HCT116 (cell line): ENCODE measurements at regions not wholly inside any gene's neighbourhood (a gene's known extent, or its start where the extent isn't known, plus 50 kb on each side); places are given as distances from the start of the nearest gene placed in this dataset.

Source experiments
- ATAC-seq: fragments of 200-7000 bp; cut with Tn5 transposase; 2 replicates; pipeline ENCODE4 v1.9.1; 2020; ENCODE audit warnings: mild to moderate bottlenecking, moderate library complexity
- BruUV-seq: library from RNA; stranded (reverse); fragments of 400-500 nt; replicated peaks from 2 replicates; lab custom pipeline; 2021; lab: Mats Ljungman, UMichigan
- CTCF ChIA-PET: fragments of 300-600 bp; sonication (Branson Sonifier 250); formaldehyde crosslinking; loops from one replicate; lab custom pipeline; 2021; ENCODE audit warnings: antibody characterized with exemption; lab: Charles Lee
- POLR2A ChIA-PET: fragments of 300-600, 350-600 bp; sonication (Branson Sonifier 250); formaldehyde crosslinking; loops from one replicate; lab custom pipeline; 2021; ENCODE audit warnings: antibody characterized with exemption; lab: Charles Lee
- RAD21 ChIA-PET, 2 experiments: fragments of 300-600 bp; sonication (Branson Sonifier 250); formaldehyde crosslinking; loops; one replicate each; lab custom pipeline; 2023; ENCODE audit warnings: low total read pairs in 2 of 2; ENCODE audit not compliant: uncharacterized antibody in 2 of 2, unreplicated experiment in 2 of 2, low non-redundant PET in 1 of 2; lab: Charles Lee
- DNase-seq: peaks from one replicate; pipeline ENCODE4 v3.0.0-alpha.2; 2010; ENCODE audit warnings: low read depth, low spot score
- H2AFZ ChIP-seq: fragments of 200-600 bp; shearing (Covaris generic), sonication (generic); 2 replicates; pipeline ENCODE4 v1.6.1; 2017; ENCODE audit warnings: low read depth, mixed run types, mixed read lengths, antibody characterized with exemption, low read length; ENCODE audit not compliant: poor library complexity, severe bottlenecking
- H3K27ac ChIP-seq: 2 replicates; pipeline ENCODE4 v1.5.1; 2012; ENCODE audit warnings: low read depth, low read length
- H3K27me3 ChIP-seq: fragments of 200-600 bp; sonication (generic); 2 replicates; pipeline ENCODE4 v1.6.1; 2016; ENCODE audit warnings: mixed run types, low read length, mixed read lengths; ENCODE audit not compliant: insufficient read depth
- H3K36me3 ChIP-seq, 2 experiments: fragments of 200-500 bp in 1 of 2; fragments of 200-600 bp in 1 of 2; sonication (Bioruptor generic) in 1 of 2; sonication (generic) in 1 of 2; 2 replicates each; pipeline versions ENCODE4 v1.5.1 to v1.6.1; 2014 to 2016; ENCODE audit warnings: low read length in 2 of 2, inconsistent platforms in 1 of 2, mixed read lengths in 1 of 2, mixed run types in 1 of 2; ENCODE audit not compliant: insufficient read depth in 2 of 2, control insufficient read depth in 1 of 2
- H3K4me1 ChIP-seq, 2 experiments: fragments of 200-600 bp in 1 of 2; sonication (generic) in 1 of 2; 2 replicates each; pipeline versions ENCODE4 v1.5.1 to v1.6.1; 2012 to 2017; ENCODE audit warnings: low read length in 2 of 2, inconsistent platforms in 1 of 2, mild to moderate bottlenecking in 1 of 2, mixed read lengths in 1 of 2, mixed run types in 1 of 2, moderate library complexity in 1 of 2; ENCODE audit not compliant: insufficient read depth in 2 of 2, control insufficient read depth in 1 of 2
- H3K4me2 ChIP-seq: fragments of 200-600 bp; sonication (generic); 2 replicates; pipeline ENCODE4 v1.6.1; 2017; ENCODE audit warnings: mixed run types, low read length, mixed read lengths
- H3K4me3 ChIP-seq, 2 experiments: fragments of 200-600 bp in 1 of 2; sonication (generic) in 1 of 2; replicated peaks in 1 of 2; 2 replicates each; pipeline ENCODE4 v1.5.1; 2011 to 2016; ENCODE audit warnings: low read length in 2 of 2, control low read depth in 1 of 2, low read depth in 1 of 2, mild to moderate bottlenecking in 1 of 2, mixed read lengths in 1 of 2, mixed run types in 1 of 2
- H3K79me2 ChIP-seq: fragments of 200-600 bp; sonication (generic); 2 replicates; pipeline ENCODE4 v1.6.1; 2017; ENCODE audit warnings: mild to moderate bottlenecking, mixed run types, low read length, moderate library complexity, mixed read lengths; ENCODE audit not compliant: insufficient read depth
- H3K9ac ChIP-seq: fragments of 200-600 bp; sonication (generic); 2 replicates; pipeline ENCODE4 v1.6.1; 2016; ENCODE audit warnings: low read length, mixed read lengths
- H3K9me2 ChIP-seq: fragments of 200-600 bp; sonication (generic), shearing (Covaris generic); 2 replicates; pipeline ENCODE4 v1.6.1; 2017; ENCODE audit warnings: mixed run types, mild to moderate bottlenecking, moderate library complexity; ENCODE audit not compliant: insufficient read depth
- H3K9me3 ChIP-seq, 2 experiments: fragments of 200-500 bp in 1 of 2; fragments of 200-600 bp in 1 of 2; sonication (Bioruptor generic) in 1 of 2; sonication (generic) in 1 of 2; 2 replicates each; pipeline ENCODE4 v1.6.1; 2014 to 2017; ENCODE audit warnings: low read length in 2 of 2, mixed read lengths in 2 of 2, inconsistent platforms in 1 of 2, low read depth in 1 of 2, mild to moderate bottlenecking in 1 of 2, mixed run types in 1 of 2, moderate library complexity in 1 of 2; ENCODE audit not compliant: control insufficient read depth in 1 of 2, insufficient read depth in 1 of 2
- H4K20me1 ChIP-seq: fragments of 200-600 bp; sonication (generic), shearing (Covaris generic); 2 replicates; pipeline ENCODE4 v1.6.1; 2017; ENCODE audit warnings: mixed run types, mild to moderate bottlenecking, moderate library complexity; ENCODE audit not compliant: insufficient read depth
- CEBPB ChIP-seq: IDR thresholded peaks from 2 replicates; pipeline ENCODE4 v1.6.1; 2012; ENCODE audit warnings: low read depth
- EGR1 ChIP-seq: IDR thresholded peaks from 2 replicates; pipeline ENCODE4 v1.6.1; 2012; ENCODE audit warnings: low read depth
- ELF1 ChIP-seq: IDR thresholded peaks from 2 replicates; pipeline ENCODE4 v1.6.1; 2012; ENCODE audit warnings: low read depth, borderline replicate concordance
- EZH2 ChIP-seq: fragments of 200-600 bp; sonication (generic); IDR thresholded peaks from 2 replicates; pipeline ENCODE4 v1.6.1; 2017; ENCODE audit warnings: antibody characterized with exemption, mixed run types
- EZH2phosphoT487 ChIP-seq: fragments of 200-600 bp; IDR thresholded peaks from 2 replicates; pipeline ENCODE4 v1.6.1; 2018; ENCODE audit warnings: antibody characterized with exemption, borderline replicate concordance
- FOSL1 ChIP-seq: IDR thresholded peaks from 2 replicates; pipeline ENCODE4 v1.6.1; 2012; ENCODE audit warnings: low read depth
- JUND ChIP-seq: IDR thresholded peaks from 2 replicates; pipeline ENCODE4 v1.6.1; 2012
- SIN3A ChIP-seq: IDR thresholded peaks from 2 replicates; pipeline ENCODE4 v1.6.1; 2012; ENCODE audit warnings: low read depth
- SP1 ChIP-seq: IDR thresholded peaks from 2 replicates; pipeline ENCODE4 v1.6.1; 2012; ENCODE audit warnings: low read depth
- SRF ChIP-seq: IDR thresholded peaks from 2 replicates; pipeline ENCODE4 v1.6.1; 2012; ENCODE audit warnings: low read depth
- ZFX ChIP-seq: fragments of 450-650 bp; IDR thresholded peaks from 2 replicates; pipeline ENCODE4 v1.6.1; 2017
- ZNF274 ChIP-seq: fragments of 200-500 bp; sonication (Bioruptor generic); IDR thresholded peaks from 2 replicates; pipeline ENCODE4 v1.6.1; 2014; ENCODE audit warnings: mild to moderate bottlenecking, low read depth, low read length, inconsistent platforms
- intact Hi-C: fragments of 100-400 bp; cut with micrococcal nuclease; formaldehyde crosslinking; loops from 2 replicates; pipeline ENCODE4 v1.10.0; 2022
- TF ChIP-seq, protein P1 (sequence below): IDR thresholded peaks from 2 replicates; pipeline ENCODE4 v1.6.1; 2012; ENCODE audit warnings: low read depth
- TF ChIP-seq, protein P2 (sequence below), 3 experiments: fragments of 200-600 bp in 1 of 3; sonication (generic) in 1 of 3; IDR thresholded peaks in 2 of 3; conservative IDR thresholded peaks in 1 of 3; 2 replicates each; pipeline ENCODE4 v1.5.1; 2012 to 2017; ENCODE audit warnings: low read depth in 2 of 3, low read length in 2 of 3, antibody characterized with exemption in 1 of 3, borderline replicate concordance in 1 of 3, control low read depth in 1 of 3, mild to moderate bottlenecking in 1 of 3, mixed read lengths in 1 of 3, mixed run types in 1 of 3, moderate library complexity in 1 of 3; ENCODE audit not compliant: insufficient read depth in 1 of 3
- TF ChIP-seq, protein P3 (sequence below): IDR thresholded peaks from 2 replicates; pipeline ENCODE4 v1.6.1; 2011; ENCODE audit warnings: mild to moderate bottlenecking, low read length, moderate library complexity; ENCODE audit not compliant: insufficient replicate concordance; ENCODE audit errors: extremely low read depth

DNA sequence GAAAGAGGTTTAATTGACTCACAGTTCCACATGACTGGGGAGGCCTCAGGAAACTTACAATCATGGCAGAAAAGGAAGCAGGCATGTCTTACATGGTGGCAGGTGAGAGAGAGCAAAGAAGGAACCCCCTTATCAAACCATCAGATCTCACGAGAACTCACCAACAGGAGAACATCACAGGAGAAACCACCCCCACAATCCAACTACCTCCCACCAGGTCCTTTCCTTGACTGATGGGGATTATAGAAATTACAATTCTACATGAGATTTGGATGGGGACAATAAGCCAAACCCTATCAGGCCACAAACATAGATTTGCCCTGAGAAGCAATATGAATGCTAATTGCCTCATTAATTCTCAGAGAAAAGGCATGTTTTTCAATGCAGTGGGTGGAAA, 138.2 kb upstream of the RAPGEF2 start:
- ATAC-seq, result no peak
- no peak overlapping the region for H3K4me3 ChIP-seq
- CTCF ChIA-PET, result interaction anchor here (0.6 kb wide), 1 partner anchor 12 kb away, joined by 3 read pairs; no protein-coding TSS in a partner anchor

More for the DNA sequence above, 138.2 kb upstream of the RAPGEF2 start:
- H3K36me3 ChIP-seq, result no peaks in the 10 kb centered on the region
- BruUV-seq, result no TSS peak
- H3K9me3 ChIP-seq, result no peaks in the 10 kb centered on the region
- H3K79me2 ChIP-seq, result no peaks in the 10 kb centered on the region
- ChIA-PET RAD21 (no interaction called here), POLR2A (no interaction called here)
- no peak overlapping the region for H3K27ac ChIP-seq
- intact Hi-C loops, result no loop called here
- no peak for DNase-seq
- H3K9me2 ChIP-seq, result no peaks in the 10 kb centered on the region
- H3K4me1 ChIP-seq, result no peaks in the 10 kb centered on the region
- no peak overlapping the region for H2AFZ ChIP-seq
- no peaks in the 10 kb centered on the region for H4K20me1 ChIP-seq
- TF ChIP-seq CEBPB, result no peak
- TF ChIP-seq SRF, result no peak
- TF ChIP-seq ZNF274, result no peak
- no peak for TF ChIP-seq EZH2phosphoT487
- no peak for TF ChIP-seq SIN3A
- no peak for TF ChIP-seq FOSL1
- TF ChIP-seq, protein P1, sequence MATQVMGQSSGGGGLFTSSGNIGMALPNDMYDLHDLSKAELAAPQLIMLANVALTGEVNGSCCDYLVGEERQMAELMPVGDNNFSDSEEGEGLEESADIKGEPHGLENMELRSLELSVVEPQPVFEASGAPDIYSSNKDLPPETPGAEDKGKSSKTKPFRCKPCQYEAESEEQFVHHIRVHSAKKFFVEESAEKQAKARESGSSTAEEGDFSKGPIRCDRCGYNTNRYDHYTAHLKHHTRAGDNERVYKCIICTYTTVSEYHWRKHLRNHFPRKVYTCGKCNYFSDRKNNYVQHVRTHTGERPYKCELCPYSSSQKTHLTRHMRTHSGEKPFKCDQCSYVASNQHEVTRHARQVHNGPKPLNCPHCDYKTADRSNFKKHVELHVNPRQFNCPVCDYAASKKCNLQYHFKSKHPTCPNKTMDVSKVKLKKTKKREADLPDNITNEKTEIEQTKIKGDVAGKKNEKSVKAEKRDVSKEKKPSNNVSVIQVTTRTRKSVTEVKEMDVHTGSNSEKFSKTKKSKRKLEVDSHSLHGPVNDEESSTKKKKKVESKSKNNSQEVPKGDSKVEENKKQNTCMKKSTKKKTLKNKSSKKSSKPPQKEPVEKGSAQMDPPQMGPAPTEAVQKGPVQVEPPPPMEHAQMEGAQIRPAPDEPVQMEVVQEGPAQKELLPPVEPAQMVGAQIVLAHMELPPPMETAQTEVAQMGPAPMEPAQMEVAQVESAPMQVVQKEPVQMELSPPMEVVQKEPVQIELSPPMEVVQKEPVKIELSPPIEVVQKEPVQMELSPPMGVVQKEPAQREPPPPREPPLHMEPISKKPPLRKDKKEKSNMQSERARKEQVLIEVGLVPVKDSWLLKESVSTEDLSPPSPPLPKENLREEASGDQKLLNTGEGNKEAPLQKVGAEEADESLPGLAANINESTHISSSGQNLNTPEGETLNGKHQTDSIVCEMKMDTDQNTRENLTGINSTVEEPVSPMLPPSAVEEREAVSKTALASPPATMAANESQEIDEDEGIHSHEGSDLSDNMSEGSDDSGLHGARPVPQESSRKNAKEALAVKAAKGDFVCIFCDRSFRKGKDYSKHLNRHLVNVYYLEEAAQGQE, result no peak
- no peak for TF ChIP-seq EGR1
- TF ChIP-seq, protein P2, sequence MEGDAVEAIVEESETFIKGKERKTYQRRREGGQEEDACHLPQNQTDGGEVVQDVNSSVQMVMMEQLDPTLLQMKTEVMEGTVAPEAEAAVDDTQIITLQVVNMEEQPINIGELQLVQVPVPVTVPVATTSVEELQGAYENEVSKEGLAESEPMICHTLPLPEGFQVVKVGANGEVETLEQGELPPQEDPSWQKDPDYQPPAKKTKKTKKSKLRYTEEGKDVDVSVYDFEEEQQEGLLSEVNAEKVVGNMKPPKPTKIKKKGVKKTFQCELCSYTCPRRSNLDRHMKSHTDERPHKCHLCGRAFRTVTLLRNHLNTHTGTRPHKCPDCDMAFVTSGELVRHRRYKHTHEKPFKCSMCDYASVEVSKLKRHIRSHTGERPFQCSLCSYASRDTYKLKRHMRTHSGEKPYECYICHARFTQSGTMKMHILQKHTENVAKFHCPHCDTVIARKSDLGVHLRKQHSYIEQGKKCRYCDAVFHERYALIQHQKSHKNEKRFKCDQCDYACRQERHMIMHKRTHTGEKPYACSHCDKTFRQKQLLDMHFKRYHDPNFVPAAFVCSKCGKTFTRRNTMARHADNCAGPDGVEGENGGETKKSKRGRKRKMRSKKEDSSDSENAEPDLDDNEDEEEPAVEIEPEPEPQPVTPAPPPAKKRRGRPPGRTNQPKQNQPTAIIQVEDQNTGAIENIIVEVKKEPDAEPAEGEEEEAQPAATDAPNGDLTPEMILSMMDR (IDR thresholded peaks at IDR 0.05 in 2 of 3, conservative IDR thresholded peaks at IDR 0.05 in 1 of 3; ENCODE audit: borderline replicate concordance in 1 of 3, insufficient read depth in 1 of 3, low read depth in 2 of 3, low read length in 2 of 3), result no peak
- no peak for TF ChIP-seq ZFX
- no peak for TF ChIP-seq ELF1
- no peak for TF ChIP-seq SP1
- TF ChIP-seq JUND, result no peak
- TF ChIP-seq, protein P3, sequence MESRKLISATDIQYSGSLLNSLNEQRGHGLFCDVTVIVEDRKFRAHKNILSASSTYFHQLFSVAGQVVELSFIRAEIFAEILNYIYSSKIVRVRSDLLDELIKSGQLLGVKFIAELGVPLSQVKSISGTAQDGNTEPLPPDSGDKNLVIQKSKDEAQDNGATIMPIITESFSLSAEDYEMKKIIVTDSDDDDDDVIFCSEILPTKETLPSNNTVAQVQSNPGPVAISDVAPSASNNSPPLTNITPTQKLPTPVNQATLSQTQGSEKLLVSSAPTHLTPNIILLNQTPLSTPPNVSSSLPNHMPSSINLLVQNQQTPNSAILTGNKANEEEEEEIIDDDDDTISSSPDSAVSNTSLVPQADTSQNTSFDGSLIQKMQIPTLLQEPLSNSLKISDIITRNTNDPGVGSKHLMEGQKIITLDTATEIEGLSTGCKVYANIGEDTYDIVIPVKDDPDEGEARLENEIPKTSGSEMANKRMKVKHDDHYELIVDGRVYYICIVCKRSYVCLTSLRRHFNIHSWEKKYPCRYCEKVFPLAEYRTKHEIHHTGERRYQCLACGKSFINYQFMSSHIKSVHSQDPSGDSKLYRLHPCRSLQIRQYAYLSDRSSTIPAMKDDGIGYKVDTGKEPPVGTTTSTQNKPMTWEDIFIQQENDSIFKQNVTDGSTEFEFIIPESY, result no peak
- TF ChIP-seq EZH2, result no peak
- no peak overlapping the region for H3K4me2 ChIP-seq
- H3K27me3 ChIP-seq, result no peaks in the 10 kb centered on the region
- H3K9ac ChIP-seq, result no peak overlapping the region
